K562 (cell line): ENCODE measurements at regions not wholly inside any gene's neighbourhood (a gene's known extent, or its start where the extent isn't known, plus 50 kb on each side); places are given as distances from the start of the nearest gene placed in this dataset.

Source experiments
- ATAC-seq: fragments of 200-7000 bp; cut with Tn5 transposase; 3 replicates; pipeline ENCODE4 v1.9.1; 2020; ENCODE audit warnings: moderate library complexity
- BruUV-seq: library from RNA; stranded (reverse); fragments of 400-500 nt; replicated peaks from 2 replicates; lab custom pipeline; 2021; lab: Mats Ljungman, UMichigan
- CTCF ChIA-PET: fragments of 300-600 bp; formaldehyde crosslinking; extraction: SDS; loops from one replicate; lab custom pipeline; 2021; ENCODE audit warnings: low intra/inter-chr PET ratio; lab: Yijun Ruan, JAX
- POLR2A ChIA-PET: fragments of 300-600, 350-650 bp; sonication (Branson Sonifier 250); formaldehyde crosslinking; extraction: SDS; loops from one replicate; lab custom pipeline; 2021; ENCODE audit warnings: antibody characterized with exemption, inconsistent platforms; lab: Yijun Ruan, JAX
- DNase-seq, 4 experiments: peaks; one replicate each; pipeline versions ENCODE4 v3.0.0 to v3.0.0-alpha.2; 2011 to 2018; ENCODE audit warnings: low spot score in 3 of 4, mixed read lengths in 3 of 4; ENCODE audit errors: extremely low read depth in 1 of 4
- FAIRE-seq: peaks from 2 replicates; lab custom pipeline; 2011; peaks lifted over from hg19 to GRCh38; lab: Jason Lieb, UNC
- H2AFZ ChIP-seq: 2 replicates; pipeline ENCODE4 v1.6.0; 2011; ENCODE audit warnings: low read depth, low read length, control low read depth, inconsistent platforms
- H3K27ac ChIP-seq: fragments of 200-600 bp; 3 replicates; pipeline ENCODE4 v1.8.0; 2011; ENCODE audit warnings: low read depth, mild to moderate bottlenecking, control low read depth, inconsistent platforms, low read length, moderate library complexity, mixed read lengths; ENCODE audit errors: extremely low read depth
- H3K27me3 ChIP-seq, 2 experiments: fragments of 300-600 bp in 1 of 2; 2 replicates in 1 of 2; 3 replicates in 1 of 2; pipeline versions ENCODE4 v1.6.0 to v1.8.0; 2011; ENCODE audit warnings: inconsistent platforms in 2 of 2, low read length in 2 of 2, mild to moderate bottlenecking in 1 of 2, mixed read lengths in 1 of 2, moderate library complexity in 1 of 2; ENCODE audit not compliant: control insufficient read depth in 2 of 2, insufficient read depth in 2 of 2
- H3K36me3 ChIP-seq: fragments of 300-600 bp; 3 replicates; pipeline ENCODE4 v1.8.0; 2011; ENCODE audit warnings: mild to moderate bottlenecking, low read length, inconsistent platforms; ENCODE audit not compliant: control insufficient read depth, insufficient read depth
- H3K4me1 ChIP-seq, 2 experiments: fragments of 200-600 bp in 1 of 2; replicated peaks in 1 of 2; 2 replicates in 1 of 2; 3 replicates in 1 of 2; pipeline versions ENCODE4 v1.5.1 to v1.8.0; 2011; ENCODE audit warnings: inconsistent platforms in 2 of 2, low read length in 2 of 2, mild to moderate bottlenecking in 1 of 2, mixed read lengths in 1 of 2, moderate library complexity in 1 of 2; ENCODE audit not compliant: control insufficient read depth in 2 of 2, insufficient read depth in 2 of 2
- H3K4me2 ChIP-seq: 2 replicates; pipeline ENCODE4 v1.6.1; 2011; ENCODE audit warnings: low read length, control low read depth, inconsistent platforms, mixed read lengths; ENCODE audit not compliant: insufficient read depth
- H3K4me3 ChIP-seq: fragments of 200-600 bp; sonication (generic), shearing (Covaris generic); 2 replicates; pipeline ENCODE4 v1.5.1; 2016; ENCODE audit warnings: control low read depth, inconsistent platforms
- H3K79me2 ChIP-seq: fragments of 200-600 bp; 3 replicates; pipeline ENCODE4 v1.8.0; 2011; ENCODE audit warnings: low read length, inconsistent platforms; ENCODE audit not compliant: control insufficient read depth, insufficient read depth
- H3K9ac ChIP-seq, 2 experiments: 2 replicates each; pipeline versions ENCODE4 v1.6.0 to v1.6.1; 2011; ENCODE audit warnings: low read depth in 2 of 2, low read length in 2 of 2, control low read depth in 1 of 2, inconsistent platforms in 1 of 2, mild to moderate bottlenecking in 1 of 2, mixed read lengths in 1 of 2; ENCODE audit not compliant: insufficient read depth in 1 of 2
- H3K9me1 ChIP-seq: one replicate; pipeline ENCODE4 v1.6.0; 2011; ENCODE audit warnings: inconsistent platforms, mild to moderate bottlenecking, low read length, moderate library complexity; ENCODE audit not compliant: control insufficient read depth, insufficient read depth
- H3K9me3 ChIP-seq: replicated peaks from 2 replicates; pipeline ENCODE4 v1.5.1; 2011; ENCODE audit warnings: low read depth, low read length, inconsistent platforms; ENCODE audit not compliant: control insufficient read depth, insufficient read depth
- H4K20me1 ChIP-seq: replicated peaks from 2 replicates; pipeline ENCODE4 v1.6.1; 2011; ENCODE audit warnings: low read length, inconsistent platforms, mixed read lengths; ENCODE audit not compliant: control insufficient read depth, insufficient read depth
- DIDO1 ChIP-seq: fragments of 450-650 bp; IDR thresholded peaks from 2 replicates; pipeline ENCODE4 v1.6.1; 2016; ENCODE audit warnings: low read depth, missing biosample characterization, missing genetic modification characterization
- MAFK ChIP-seq: IDR thresholded peaks from 2 replicates; pipeline ENCODE4 v1.6.1; 2011; ENCODE audit warnings: low read length, improper control_type of control experiment
- MTA1 ChIP-seq: fragments of 450-650 bp; IDR thresholded peaks from 2 replicates; pipeline ENCODE4 v1.6.1; 2017; ENCODE audit warnings: borderline replicate concordance
- NFIC ChIP-seq: fragments of 450-650 bp; IDR thresholded peaks from 2 replicates; pipeline ENCODE4 v1.6.1; 2017; ENCODE audit warnings: mild to moderate bottlenecking, inconsistent platforms
- ZNF121 ChIP-seq: sonication (generic); formaldehyde crosslinking; conservative IDR thresholded peaks from 2 replicates; pipeline ENCODE4 v1.8.0; 2022; ENCODE audit warnings: missing genetic modification reagents
- ZNF224 ChIP-seq: sonication (generic); formaldehyde crosslinking; IDR thresholded peaks from 2 replicates; pipeline ENCODE4 v1.8.0; 2022; ENCODE audit warnings: mild to moderate bottlenecking, missing genetic modification reagents
- ZNF586 ChIP-seq: fragments of 450-650 bp; formaldehyde crosslinking; conservative IDR thresholded peaks from 2 replicates; pipeline ENCODE4 v1.4.0; 2020; ENCODE audit warnings: mild to moderate bottlenecking, moderate library complexity
- WGBS: fragments of 100-300 bp; shearing (Covaris generic); methylation state at CpG from one replicate; pipeline ENCODE4 v1.1.6; 2016; ENCODE audit warnings: low coverage, mixed read lengths; ENCODE audit not compliant: insufficient coverage; ENCODE audit errors: missing lambda C conversion rate; 5-methylcytosine and 5-hydroxymethylcytosine counted together
- in situ Hi-C: fragments of 300-500 bp; cut with MboI; formaldehyde crosslinking; loops from 4 replicates; pipeline ENCODE4 v1.15.0; 2018; ENCODE audit warnings: inconsistent platforms, mixed read lengths
- intact Hi-C: fragments of 100-400 bp; cut with micrococcal nuclease; formaldehyde crosslinking; loops from 2 replicates; pipeline ENCODE4 v1.14.2; 2022
- TF ChIP-seq, protein P1 (sequence below), 2 experiments: fragments of 450-650 bp; formaldehyde crosslinking in 1 of 2; IDR thresholded peaks; 2 replicates each; pipeline versions ENCODE4 v1.4.0 to v1.6.1; 2014 to 2020; ENCODE audit warnings: mild to moderate bottlenecking in 2 of 2, borderline replicate concordance in 1 of 2, low read depth in 1 of 2
- TF ChIP-seq, protein P2 (sequence below): sonication (generic); formaldehyde crosslinking; IDR thresholded peaks from 2 replicates; pipeline ENCODE4 v1.8.0; 2023; ENCODE audit warnings: mild to moderate bottlenecking, missing genetic modification reagents

DNA sequence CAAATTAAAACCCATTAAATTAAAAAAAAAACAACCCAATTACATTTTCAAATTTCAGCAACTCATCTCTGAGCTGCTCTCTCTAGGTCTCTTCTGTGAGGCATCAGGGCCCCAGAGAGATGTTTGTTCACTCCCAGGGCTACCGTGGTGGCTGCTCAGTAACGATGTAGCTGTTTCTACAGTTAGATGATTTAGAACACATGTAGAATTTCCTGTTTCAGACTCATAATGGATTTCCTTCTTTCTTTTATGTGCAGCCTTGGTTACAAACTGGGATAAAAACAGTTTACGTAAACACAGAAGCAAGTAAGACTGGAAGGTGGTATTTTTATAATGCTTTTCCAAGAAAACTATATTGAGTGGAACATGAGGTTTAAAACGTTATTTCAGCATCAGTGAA lies 116.1 kb upstream of the CCN2 start:
- H3K27ac ChIP-seq = no peak overlapping the region
- FAIRE-seq (no peak), DNase-seq (no peak), ATAC-seq (no peak)
- intact Hi-C loops (no loop called here), in situ Hi-C loops (no loop called here)
- H3K9ac ChIP-seq = no peak overlapping the region
- TF ChIP-seq, protein P1, sequence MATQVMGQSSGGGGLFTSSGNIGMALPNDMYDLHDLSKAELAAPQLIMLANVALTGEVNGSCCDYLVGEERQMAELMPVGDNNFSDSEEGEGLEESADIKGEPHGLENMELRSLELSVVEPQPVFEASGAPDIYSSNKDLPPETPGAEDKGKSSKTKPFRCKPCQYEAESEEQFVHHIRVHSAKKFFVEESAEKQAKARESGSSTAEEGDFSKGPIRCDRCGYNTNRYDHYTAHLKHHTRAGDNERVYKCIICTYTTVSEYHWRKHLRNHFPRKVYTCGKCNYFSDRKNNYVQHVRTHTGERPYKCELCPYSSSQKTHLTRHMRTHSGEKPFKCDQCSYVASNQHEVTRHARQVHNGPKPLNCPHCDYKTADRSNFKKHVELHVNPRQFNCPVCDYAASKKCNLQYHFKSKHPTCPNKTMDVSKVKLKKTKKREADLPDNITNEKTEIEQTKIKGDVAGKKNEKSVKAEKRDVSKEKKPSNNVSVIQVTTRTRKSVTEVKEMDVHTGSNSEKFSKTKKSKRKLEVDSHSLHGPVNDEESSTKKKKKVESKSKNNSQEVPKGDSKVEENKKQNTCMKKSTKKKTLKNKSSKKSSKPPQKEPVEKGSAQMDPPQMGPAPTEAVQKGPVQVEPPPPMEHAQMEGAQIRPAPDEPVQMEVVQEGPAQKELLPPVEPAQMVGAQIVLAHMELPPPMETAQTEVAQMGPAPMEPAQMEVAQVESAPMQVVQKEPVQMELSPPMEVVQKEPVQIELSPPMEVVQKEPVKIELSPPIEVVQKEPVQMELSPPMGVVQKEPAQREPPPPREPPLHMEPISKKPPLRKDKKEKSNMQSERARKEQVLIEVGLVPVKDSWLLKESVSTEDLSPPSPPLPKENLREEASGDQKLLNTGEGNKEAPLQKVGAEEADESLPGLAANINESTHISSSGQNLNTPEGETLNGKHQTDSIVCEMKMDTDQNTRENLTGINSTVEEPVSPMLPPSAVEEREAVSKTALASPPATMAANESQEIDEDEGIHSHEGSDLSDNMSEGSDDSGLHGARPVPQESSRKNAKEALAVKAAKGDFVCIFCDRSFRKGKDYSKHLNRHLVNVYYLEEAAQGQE (IDR thresholded peaks at IDR 0.05; ENCODE audit: borderline replicate concordance) = no peak
- TF ChIP-seq, protein P1 (CRISPR knock-in tag; IDR thresholded peaks at IDR 0.05; ENCODE audit: low read depth) = no peak
- TF ChIP-seq DIDO1 (no peak), ZNF121 (CRISPR knock-in tag) (no peak), ZNF224 (CRISPR knock-in tag) (no peak), NFIC (no peak), MTA1 (no peak), MAFK (no peak), ZNF586 (CRISPR knock-in tag) (no peak)
- TF ChIP-seq, protein P2, sequence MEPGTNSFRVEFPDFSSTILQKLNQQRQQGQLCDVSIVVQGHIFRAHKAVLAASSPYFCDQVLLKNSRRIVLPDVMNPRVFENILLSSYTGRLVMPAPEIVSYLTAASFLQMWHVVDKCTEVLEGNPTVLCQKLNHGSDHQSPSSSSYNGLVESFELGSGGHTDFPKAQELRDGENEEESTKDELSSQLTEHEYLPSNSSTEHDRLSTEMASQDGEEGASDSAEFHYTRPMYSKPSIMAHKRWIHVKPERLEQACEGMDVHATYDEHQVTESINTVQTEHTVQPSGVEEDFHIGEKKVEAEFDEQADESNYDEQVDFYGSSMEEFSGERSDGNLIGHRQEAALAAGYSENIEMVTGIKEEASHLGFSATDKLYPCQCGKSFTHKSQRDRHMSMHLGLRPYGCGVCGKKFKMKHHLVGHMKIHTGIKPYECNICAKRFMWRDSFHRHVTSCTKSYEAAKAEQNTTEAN (CRISPR knock-in tag) = no peak
- H3K9me1 ChIP-seq = no peaks in the 10 kb centered on the region
- H3K27me3 ChIP-seq = no peaks in the 10 kb centered on the region
- no peaks in the 10 kb centered on the region for H3K79me2 ChIP-seq
- BruUV-seq = no TSS peak
- WGBS = 1% methylated on average over 4 of the region's 4 CpGs
- ChIA-PET POLR2A (no interaction called here), CTCF (interaction anchor here (1.0 kb wide), 1 partner anchor 190 kb away, joined by 3 read pairs; no protein-coding TSS in a partner anchor)
- H3K4me2 ChIP-seq = no peak overlapping the region
- no peak overlapping the region for H2AFZ ChIP-seq
- H3K36me3 ChIP-seq = no peaks in the 10 kb centered on the region
- H3K4me1 ChIP-seq = no peaks in the 10 kb centered on the region
- no peak overlapping the region for H3K4me3 ChIP-seq
- peaks cover 2% of the 10 kb centered on the region; the same call in 1 of the 2 replicates for H3K9me3 ChIP-seq
- no peaks in the 10 kb centered on the region for H4K20me1 ChIP-seq
